HepG2 (cell line): ENCODE measurements at regions not wholly inside any gene's neighbourhood (a gene's known extent, or its start where the extent isn't known, plus 50 kb on each side); places are given as distances from the start of the nearest gene placed in this dataset.

ENCODE experiments used
- ATAC-seq: fragments of 200-7000 bp; cut with Tn5 transposase; 3 replicates; pipeline ENCODE4 v1.9.1; 2020; ENCODE audit warnings: mild to moderate bottlenecking, moderate library complexity
- BruUV-seq: library from RNA; stranded (reverse); fragments of 400-500 nt; replicated peaks from 2 replicates; lab custom pipeline; 2021; lab: Mats Ljungman, UMichigan
- CTCF ChIA-PET: fragments of 300-600 bp; formaldehyde crosslinking; extraction: SDS; loops from one replicate; lab custom pipeline; 2021; ENCODE audit warnings: low total read pairs, inconsistent platforms, low intra/inter-chr PET ratio; lab: Yijun Ruan, JAX
- POLR2A ChIA-PET: fragments of 350-600 bp; sonication (Branson Sonifier 250); formaldehyde crosslinking; loops from one replicate; lab custom pipeline; 2020; ENCODE audit warnings: antibody characterized with exemption, inconsistent platforms; lab: Yijun Ruan, JAX
- DNase-seq: peaks from one replicate; pipeline ENCODE4 v3.0.0-alpha.2; 2015; ENCODE audit warnings: low spot score
- FAIRE-seq: peaks from 3 replicates; lab custom pipeline; 2011; peaks lifted over from hg19 to GRCh38; lab: Jason Lieb, UNC
- H2AFZ ChIP-seq: one replicate; pipeline ENCODE4 v1.6.1; 2011; ENCODE audit warnings: low read length, inconsistent platforms
- H3K27ac ChIP-seq: fragments of 300-600 bp; 3 replicates; pipeline ENCODE4 v1.8.0; 2011; ENCODE audit warnings: mixed run types, mild to moderate bottlenecking, mixed read lengths, low read length, inconsistent platforms; ENCODE audit not compliant: insufficient read depth; ENCODE audit errors: extremely low read length
- H3K27me3 ChIP-seq, 2 experiments: fragments of 200-600 bp in 1 of 2; 2 replicates in 1 of 2; 3 replicates in 1 of 2; pipeline versions ENCODE4 v1.6.0 to v1.8.0; 2011; ENCODE audit warnings: low read length in 2 of 2, mild to moderate bottlenecking in 2 of 2, moderate library complexity in 2 of 2, inconsistent platforms in 1 of 2; ENCODE audit not compliant: insufficient read depth in 2 of 2, control insufficient read depth in 1 of 2
- H3K36me3 ChIP-seq, 2 experiments: fragments of 200-600 bp in 1 of 2; replicated peaks in 1 of 2; 2 replicates in 1 of 2; 3 replicates in 1 of 2; pipeline versions ENCODE4 v1.5.1 to v1.8.0; 2011; ENCODE audit warnings: low read length in 2 of 2, inconsistent platforms in 1 of 2; ENCODE audit not compliant: insufficient read depth in 2 of 2, control insufficient read depth in 1 of 2
- H3K4me1 ChIP-seq: 2 replicates; pipeline ENCODE4 v1.5.1; 2012; ENCODE audit warnings: low read length, inconsistent platforms; ENCODE audit not compliant: insufficient read depth
- H3K4me2 ChIP-seq: 2 replicates; pipeline ENCODE4 v1.6.0; 2011; ENCODE audit warnings: low read depth, low read length, inconsistent platforms
- H3K4me3 ChIP-seq, 3 experiments: fragments of 200-600 bp in 1 of 3; sonication (generic), shearing (Covaris generic) in 1 of 3; replicated peaks in 1 of 3; 2 replicates each; pipeline ENCODE4 v1.5.1; 2011 to 2016; ENCODE audit warnings: low read length in 3 of 3, inconsistent platforms in 2 of 3, low read depth in 2 of 3, mild to moderate bottlenecking in 2 of 3, control low read depth in 1 of 3, mixed read lengths in 1 of 3; ENCODE audit not compliant: insufficient read depth in 1 of 3
- H3K79me2 ChIP-seq: one replicate; pipeline ENCODE4 v1.6.1; 2011; ENCODE audit warnings: low read length, inconsistent platforms; ENCODE audit not compliant: insufficient read depth
- H3K9ac ChIP-seq: 2 replicates; pipeline ENCODE4 v1.6.0; 2011; ENCODE audit warnings: mild to moderate bottlenecking, low read depth, low read length, inconsistent platforms; ENCODE audit not compliant: insufficient read depth
- H3K9me3 ChIP-seq: 2 replicates; pipeline ENCODE4 v1.5.1; 2012; ENCODE audit warnings: mild to moderate bottlenecking, low read length
- H4K20me1 ChIP-seq: 2 replicates; pipeline ENCODE4 v1.6.0; 2011; ENCODE audit warnings: inconsistent platforms, mild to moderate bottlenecking, low read length, moderate library complexity; ENCODE audit not compliant: insufficient read depth
- ATF7-NPFF ChIP-seq: sonication (generic); formaldehyde crosslinking; IDR thresholded peaks from 2 replicates; pipeline ENCODE4 v1.8.1; 2023; ENCODE audit warnings: mild to moderate bottlenecking, low read depth, missing genetic modification reagents, moderate library complexity
- JUN ChIP-seq: sonication (generic); formaldehyde crosslinking; IDR thresholded peaks from 2 replicates; pipeline ENCODE4 v1.4.0; 2020; ENCODE audit warnings: mild to moderate bottlenecking, missing genetic modification reagents
- SNRNP70 ChIP-seq: fragments of 200-400 bp; formaldehyde crosslinking; IDR thresholded peaks from 2 replicates; pipeline ENCODE4 v1.6.1; 2017; ENCODE audit warnings: mild to moderate bottlenecking, low read depth, low read length, moderate library complexity
- SRSF1 ChIP-seq: fragments of 200-400 bp; formaldehyde crosslinking; optimal IDR thresholded peaks from 2 replicates; pipeline ENCODE3; 2017; ENCODE audit warnings: mild to moderate bottlenecking, low read depth, low read length, moderate library complexity
- XRCC5 ChIP-seq: fragments of 200-400 bp; formaldehyde crosslinking; optimal IDR thresholded peaks from 2 replicates; pipeline ENCODE3; 2017; ENCODE audit warnings: mild to moderate bottlenecking, low read length
- WGBS: methylation state at CpG from one replicate; pipeline ENCODE4 v1.1.6; 2017; ENCODE audit warnings: low lambda C conversion rate; 5-methylcytosine and 5-hydroxymethylcytosine counted together
- in situ Hi-C: cut with HindIII; loops from 2 replicates; pipeline ENCODE4 v1.10.0; 2017; ENCODE audit warnings: low pct_unique_long_range_greater_than_20kb; ENCODE audit not compliant: extremely low pct_ligation_motif_present
- intact Hi-C: fragments of 100-400 bp; cut with micrococcal nuclease; formaldehyde crosslinking; loops from one replicate; pipeline ENCODE4 v1.10.0; 2022; ENCODE audit not compliant: unreplicated experiment
- TF ChIP-seq, protein P1 (sequence below): IDR thresholded peaks from 2 replicates; pipeline ENCODE4 v1.6.1; 2016; ENCODE audit warnings: low read depth, missing genetic modification reagents, missing compliant biosample characterization

DNA sequence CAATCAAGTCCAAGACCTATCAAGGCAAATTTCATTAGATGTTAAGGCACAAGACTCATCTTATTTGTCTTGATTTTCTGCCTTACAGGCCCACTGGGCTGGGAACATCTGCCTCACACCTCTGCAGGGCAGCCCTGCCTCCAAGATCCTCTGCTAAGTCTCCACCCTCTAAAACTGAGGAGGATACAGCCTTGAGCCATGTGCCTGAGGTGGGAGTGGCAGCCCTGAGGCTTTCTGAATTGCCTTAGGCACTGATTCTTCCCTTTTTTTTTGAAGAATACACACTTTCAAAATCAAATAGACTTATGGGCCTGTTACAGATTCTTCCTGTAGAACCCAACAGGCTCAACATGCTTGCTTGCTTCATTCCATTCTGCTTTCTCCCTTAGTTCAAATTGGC is 544.3 kb upstream of the ADAMTS5 start (continued):
- TF ChIP-seq, protein P1, sequence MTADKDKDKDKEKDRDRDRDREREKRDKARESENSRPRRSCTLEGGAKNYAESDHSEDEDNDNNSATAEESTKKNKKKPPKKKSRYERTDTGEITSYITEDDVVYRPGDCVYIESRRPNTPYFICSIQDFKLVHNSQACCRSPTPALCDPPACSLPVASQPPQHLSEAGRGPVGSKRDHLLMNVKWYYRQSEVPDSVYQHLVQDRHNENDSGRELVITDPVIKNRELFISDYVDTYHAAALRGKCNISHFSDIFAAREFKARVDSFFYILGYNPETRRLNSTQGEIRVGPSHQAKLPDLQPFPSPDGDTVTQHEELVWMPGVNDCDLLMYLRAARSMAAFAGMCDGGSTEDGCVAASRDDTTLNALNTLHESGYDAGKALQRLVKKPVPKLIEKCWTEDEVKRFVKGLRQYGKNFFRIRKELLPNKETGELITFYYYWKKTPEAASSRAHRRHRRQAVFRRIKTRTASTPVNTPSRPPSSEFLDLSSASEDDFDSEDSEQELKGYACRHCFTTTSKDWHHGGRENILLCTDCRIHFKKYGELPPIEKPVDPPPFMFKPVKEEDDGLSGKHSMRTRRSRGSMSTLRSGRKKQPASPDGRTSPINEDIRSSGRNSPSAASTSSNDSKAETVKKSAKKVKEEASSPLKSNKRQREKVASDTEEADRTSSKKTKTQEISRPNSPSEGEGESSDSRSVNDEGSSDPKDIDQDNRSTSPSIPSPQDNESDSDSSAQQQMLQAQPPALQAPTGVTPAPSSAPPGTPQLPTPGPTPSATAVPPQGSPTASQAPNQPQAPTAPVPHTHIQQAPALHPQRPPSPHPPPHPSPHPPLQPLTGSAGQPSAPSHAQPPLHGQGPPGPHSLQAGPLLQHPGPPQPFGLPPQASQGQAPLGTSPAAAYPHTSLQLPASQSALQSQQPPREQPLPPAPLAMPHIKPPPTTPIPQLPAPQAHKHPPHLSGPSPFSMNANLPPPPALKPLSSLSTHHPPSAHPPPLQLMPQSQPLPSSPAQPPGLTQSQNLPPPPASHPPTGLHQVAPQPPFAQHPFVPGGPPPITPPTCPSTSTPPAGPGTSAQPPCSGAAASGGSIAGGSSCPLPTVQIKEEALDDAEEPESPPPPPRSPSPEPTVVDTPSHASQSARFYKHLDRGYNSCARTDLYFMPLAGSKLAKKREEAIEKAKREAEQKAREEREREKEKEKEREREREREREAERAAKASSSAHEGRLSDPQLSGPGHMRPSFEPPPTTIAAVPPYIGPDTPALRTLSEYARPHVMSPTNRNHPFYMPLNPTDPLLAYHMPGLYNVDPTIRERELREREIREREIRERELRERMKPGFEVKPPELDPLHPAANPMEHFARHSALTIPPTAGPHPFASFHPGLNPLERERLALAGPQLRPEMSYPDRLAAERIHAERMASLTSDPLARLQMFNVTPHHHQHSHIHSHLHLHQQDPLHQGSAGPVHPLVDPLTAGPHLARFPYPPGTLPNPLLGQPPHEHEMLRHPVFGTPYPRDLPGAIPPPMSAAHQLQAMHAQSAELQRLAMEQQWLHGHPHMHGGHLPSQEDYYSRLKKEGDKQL = no peak
- no peak for TF ChIP-seq ATF7-NPFF (CRISPR knock-in tag)

DNA sequence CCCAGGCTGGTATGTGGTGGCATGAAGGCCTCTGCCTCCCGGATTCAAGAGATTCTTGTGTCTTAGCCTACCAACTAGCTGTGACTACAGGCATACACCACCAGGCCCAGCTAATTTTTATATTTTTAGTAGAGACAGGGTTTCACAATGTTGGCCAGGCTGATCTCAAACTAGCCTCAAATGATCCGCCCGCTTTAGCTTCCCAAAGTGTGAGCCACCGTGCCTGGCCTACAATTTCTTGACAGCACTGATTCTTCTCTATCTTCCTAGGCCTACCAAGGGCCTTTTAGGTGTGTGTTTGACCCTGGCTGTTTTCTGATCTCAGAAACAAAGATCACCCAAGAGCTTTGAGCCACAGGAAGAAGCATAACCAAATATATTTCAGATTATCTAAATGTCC is 540.8 kb upstream of the ADAMTS5 start:
- POLR2A ChIA-PET = no interaction called here
- intact Hi-C loops (no loop called here), in situ Hi-C loops (no loop called here)
- no peak overlapping the region for H2AFZ ChIP-seq
- ATAC-seq (no peak), DNase-seq (no peak), FAIRE-seq (no peak)
- TF ChIP-seq SRSF1 (no peak), XRCC5 (no peak), SNRNP70 (no peak), JUN (CRISPR knock-in tag) (no peak)
- H3K9ac ChIP-seq = no peak overlapping the region
- H3K9me3 ChIP-seq = peaks cover 93% of the 10 kb centered on the region
- BruUV-seq = no TSS peak
- H3K4me2 ChIP-seq = no peak overlapping the region
- no peaks in the 10 kb centered on the region for H3K4me1 ChIP-seq
- H3K27me3 ChIP-seq = no peaks in the 10 kb centered on the region
- H3K4me3 ChIP-seq = no peak overlapping the region
- WGBS = 32% methylated on average over 4 of the region's 4 CpGs
- H3K36me3 ChIP-seq = no peaks in the 10 kb centered on the region
- no peak overlapping the region for H3K27ac ChIP-seq
- H3K79me2 ChIP-seq = no peaks in the 10 kb centered on the region
- CTCF ChIA-PET = no interaction called here
- no peaks in the 10 kb centered on the region for H4K20me1 ChIP-seq
